HCT116 (cell line): ENCODE measurements at regions not wholly inside any gene's neighbourhood (a gene's known extent, or its start where the extent isn't known, plus 50 kb on each side); places are given as distances from the start of the nearest gene placed in this dataset.

Experiments
- ATAC-seq: fragments of 200-7000 bp; cut with Tn5 transposase; 2 replicates; pipeline ENCODE4 v1.9.1; 2020; ENCODE audit warnings: mild to moderate bottlenecking, moderate library complexity
- BruUV-seq: library from RNA; stranded (reverse); fragments of 400-500 nt; replicated peaks from 2 replicates; lab custom pipeline; 2021; lab: Mats Ljungman, UMichigan
- CTCF ChIA-PET: fragments of 300-600 bp; sonication (Branson Sonifier 250); formaldehyde crosslinking; loops from one replicate; lab custom pipeline; 2021; ENCODE audit warnings: antibody characterized with exemption; lab: Charles Lee
- POLR2A ChIA-PET: fragments of 300-600, 350-600 bp; sonication (Branson Sonifier 250); formaldehyde crosslinking; loops from one replicate; lab custom pipeline; 2021; ENCODE audit warnings: antibody characterized with exemption; lab: Charles Lee
- RAD21 ChIA-PET, 2 experiments: fragments of 300-600 bp; sonication (Branson Sonifier 250); formaldehyde crosslinking; loops; one replicate each; lab custom pipeline; 2023; ENCODE audit warnings: low total read pairs in 2 of 2; ENCODE audit not compliant: uncharacterized antibody in 2 of 2, unreplicated experiment in 2 of 2, low non-redundant PET in 1 of 2; lab: Charles Lee
- DNase-seq: peaks from one replicate; pipeline ENCODE4 v3.0.0-alpha.2; 2010; ENCODE audit warnings: low read depth, low spot score
- H2AFZ ChIP-seq: fragments of 200-600 bp; shearing (Covaris generic), sonication (generic); 2 replicates; pipeline ENCODE4 v1.6.1; 2017; ENCODE audit warnings: low read depth, mixed run types, mixed read lengths, antibody characterized with exemption, low read length; ENCODE audit not compliant: poor library complexity, severe bottlenecking
- H3K27ac ChIP-seq: 2 replicates; pipeline ENCODE4 v1.5.1; 2012; ENCODE audit warnings: low read depth, low read length
- H3K27me3 ChIP-seq: fragments of 200-600 bp; sonication (generic); 2 replicates; pipeline ENCODE4 v1.6.1; 2016; ENCODE audit warnings: mixed run types, low read length, mixed read lengths; ENCODE audit not compliant: insufficient read depth
- H3K36me3 ChIP-seq, 2 experiments: fragments of 200-500 bp in 1 of 2; fragments of 200-600 bp in 1 of 2; sonication (Bioruptor generic) in 1 of 2; sonication (generic) in 1 of 2; 2 replicates each; pipeline versions ENCODE4 v1.5.1 to v1.6.1; 2014 to 2016; ENCODE audit warnings: low read length in 2 of 2, inconsistent platforms in 1 of 2, mixed read lengths in 1 of 2, mixed run types in 1 of 2; ENCODE audit not compliant: insufficient read depth in 2 of 2, control insufficient read depth in 1 of 2
- H3K4me1 ChIP-seq, 2 experiments: fragments of 200-600 bp in 1 of 2; sonication (generic) in 1 of 2; 2 replicates each; pipeline versions ENCODE4 v1.5.1 to v1.6.1; 2012 to 2017; ENCODE audit warnings: low read length in 2 of 2, inconsistent platforms in 1 of 2, mild to moderate bottlenecking in 1 of 2, mixed read lengths in 1 of 2, mixed run types in 1 of 2, moderate library complexity in 1 of 2; ENCODE audit not compliant: insufficient read depth in 2 of 2, control insufficient read depth in 1 of 2
- H3K4me2 ChIP-seq: fragments of 200-600 bp; sonication (generic); 2 replicates; pipeline ENCODE4 v1.6.1; 2017; ENCODE audit warnings: mixed run types, low read length, mixed read lengths
- H3K4me3 ChIP-seq, 2 experiments: fragments of 200-600 bp in 1 of 2; sonication (generic) in 1 of 2; replicated peaks in 1 of 2; 2 replicates each; pipeline ENCODE4 v1.5.1; 2011 to 2016; ENCODE audit warnings: low read length in 2 of 2, control low read depth in 1 of 2, low read depth in 1 of 2, mild to moderate bottlenecking in 1 of 2, mixed read lengths in 1 of 2, mixed run types in 1 of 2
- H3K79me2 ChIP-seq: fragments of 200-600 bp; sonication (generic); 2 replicates; pipeline ENCODE4 v1.6.1; 2017; ENCODE audit warnings: mild to moderate bottlenecking, mixed run types, low read length, moderate library complexity, mixed read lengths; ENCODE audit not compliant: insufficient read depth
- H3K9ac ChIP-seq: fragments of 200-600 bp; sonication (generic); 2 replicates; pipeline ENCODE4 v1.6.1; 2016; ENCODE audit warnings: low read length, mixed read lengths
- H3K9me2 ChIP-seq: fragments of 200-600 bp; sonication (generic), shearing (Covaris generic); 2 replicates; pipeline ENCODE4 v1.6.1; 2017; ENCODE audit warnings: mixed run types, mild to moderate bottlenecking, moderate library complexity; ENCODE audit not compliant: insufficient read depth
- H3K9me3 ChIP-seq, 2 experiments: fragments of 200-500 bp in 1 of 2; fragments of 200-600 bp in 1 of 2; sonication (Bioruptor generic) in 1 of 2; sonication (generic) in 1 of 2; 2 replicates each; pipeline ENCODE4 v1.6.1; 2014 to 2017; ENCODE audit warnings: low read length in 2 of 2, mixed read lengths in 2 of 2, inconsistent platforms in 1 of 2, low read depth in 1 of 2, mild to moderate bottlenecking in 1 of 2, mixed run types in 1 of 2, moderate library complexity in 1 of 2; ENCODE audit not compliant: control insufficient read depth in 1 of 2, insufficient read depth in 1 of 2
- H4K20me1 ChIP-seq: fragments of 200-600 bp; sonication (generic), shearing (Covaris generic); 2 replicates; pipeline ENCODE4 v1.6.1; 2017; ENCODE audit warnings: mixed run types, mild to moderate bottlenecking, moderate library complexity; ENCODE audit not compliant: insufficient read depth
- CEBPB ChIP-seq: IDR thresholded peaks from 2 replicates; pipeline ENCODE4 v1.6.1; 2012; ENCODE audit warnings: low read depth
- ELF1 ChIP-seq: IDR thresholded peaks from 2 replicates; pipeline ENCODE4 v1.6.1; 2012; ENCODE audit warnings: low read depth, borderline replicate concordance
- EZH2 ChIP-seq: fragments of 200-600 bp; sonication (generic); IDR thresholded peaks from 2 replicates; pipeline ENCODE4 v1.6.1; 2017; ENCODE audit warnings: antibody characterized with exemption, mixed run types
- FOSL1 ChIP-seq: IDR thresholded peaks from 2 replicates; pipeline ENCODE4 v1.6.1; 2012; ENCODE audit warnings: low read depth
- JUND ChIP-seq: IDR thresholded peaks from 2 replicates; pipeline ENCODE4 v1.6.1; 2012
- POLR2A ChIP-seq: IDR thresholded peaks from 2 replicates; pipeline ENCODE4 v1.7.0; 2011; ENCODE audit warnings: borderline replicate concordance; ENCODE audit not compliant: insufficient read depth, insufficient read length; ENCODE audit errors: extremely low read depth
- POLR2AphosphoS5 ChIP-seq: IDR thresholded peaks from 2 replicates; pipeline ENCODE4 v1.6.1; 2011; ENCODE audit warnings: mild to moderate bottlenecking, low read depth, low read length, moderate library complexity
- SP1 ChIP-seq: IDR thresholded peaks from 2 replicates; pipeline ENCODE4 v1.6.1; 2012; ENCODE audit warnings: low read depth
- SRF ChIP-seq: IDR thresholded peaks from 2 replicates; pipeline ENCODE4 v1.6.1; 2012; ENCODE audit warnings: low read depth
- YY1 ChIP-seq: IDR thresholded peaks from 2 replicates; pipeline ENCODE4 v1.6.1; 2011; ENCODE audit warnings: low read length, low read depth, moderate library complexity, mild to moderate bottlenecking; ENCODE audit not compliant: insufficient replicate concordance; ENCODE audit errors: extremely low read depth
- ZFX ChIP-seq: fragments of 450-650 bp; IDR thresholded peaks from 2 replicates; pipeline ENCODE4 v1.6.1; 2017
- intact Hi-C: fragments of 100-400 bp; cut with micrococcal nuclease; formaldehyde crosslinking; loops from 2 replicates; pipeline ENCODE4 v1.10.0; 2022
- TF ChIP-seq, protein P1 (sequence below): IDR thresholded peaks from 2 replicates; pipeline ENCODE4 v1.6.1; 2011; ENCODE audit warnings: mild to moderate bottlenecking, low read length, moderate library complexity; ENCODE audit not compliant: insufficient replicate concordance; ENCODE audit errors: extremely low read depth

DNA sequence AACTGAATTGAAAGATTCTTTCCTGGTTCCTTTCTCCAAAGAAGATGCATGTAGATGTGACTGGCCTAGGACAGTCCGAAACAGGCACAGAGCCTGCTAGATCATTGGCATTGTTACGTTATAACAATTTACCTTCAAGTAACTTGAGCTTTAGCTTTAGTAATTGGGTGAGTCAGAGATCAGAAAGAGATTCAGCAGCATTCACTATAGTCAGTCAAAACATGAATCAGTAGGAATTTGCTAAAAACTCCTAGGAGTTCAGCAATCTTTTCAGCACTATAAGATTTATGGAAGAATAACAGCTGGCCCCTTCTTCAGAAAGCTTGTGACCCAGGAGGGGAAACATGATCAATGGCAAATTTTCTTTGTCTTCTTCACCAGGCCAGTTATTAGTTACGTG lies 281.7 kb upstream of the PRDM1 start:
- H4K20me1 ChIP-seq, result no peaks in the 10 kb centered on the region
- intact Hi-C loops, result no loop called here
- H3K9me2 ChIP-seq, result no peaks in the 10 kb centered on the region
- peak overlapping the region; percentile 27 for H3K4me2 ChIP-seq
- POLR2A ChIA-PET, result no interaction called here
- H3K9me3 ChIP-seq, result no peaks in the 10 kb centered on the region
- H3K27ac ChIP-seq, result no peak overlapping the region
- DNase-seq (no peak), ATAC-seq (no peak)
- TF ChIP-seq FOSL1, result peak; percentile 40
- TF ChIP-seq YY1, result no peak
- no peak for TF ChIP-seq ZFX
- no peak for TF ChIP-seq JUND
- TF ChIP-seq POLR2AphosphoS5, result no peak
- TF ChIP-seq POLR2A, result no peak
- 0 out of 2 replicates have a peak, but pooled peaks have one; percentile 19 for TF ChIP-seq CEBPB
- no peak for TF ChIP-seq SP1
- no peak overlapping the region for H3K9ac ChIP-seq
- peaks cover 0 to 20% of the 10 kb centered on the region in 2 experiments; a peak in 2 of 4 replicates for H3K4me1 ChIP-seq
- no peaks in the 10 kb centered on the region for H3K36me3 ChIP-seq
- H2AFZ ChIP-seq, result no peak overlapping the region
- CTCF ChIA-PET, result no interaction called here
- no peaks in the 10 kb centered on the region for H3K27me3 ChIP-seq
- H3K4me3 ChIP-seq, result no peak overlapping the region
- BruUV-seq, result no TSS peak
- RAD21 ChIA-PET, result no interaction called here
- no peaks in the 10 kb centered on the region for H3K79me2 ChIP-seq

DNA sequence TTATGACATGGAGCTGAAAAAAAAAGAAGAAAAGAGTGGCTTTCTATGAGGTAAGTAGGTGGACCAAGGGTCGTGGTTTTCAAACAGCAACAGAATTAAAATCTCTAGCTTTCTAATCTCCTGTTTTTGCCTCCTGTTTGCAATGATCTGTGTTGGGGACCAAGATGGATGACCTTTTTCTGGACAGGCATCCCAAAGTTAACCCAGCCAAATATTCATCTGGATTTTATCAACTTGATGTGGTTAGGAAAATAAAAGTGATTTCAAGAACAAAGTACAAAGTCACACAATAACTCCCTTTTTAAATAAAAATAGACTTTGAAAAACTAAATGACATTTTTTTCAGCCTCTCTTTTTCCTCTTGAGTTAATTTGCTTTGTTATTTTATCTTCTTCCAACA lies 282.1 kb upstream of the PRDM1 start:
- Histone ChIP-seq H3K27ac (no peak overlapping the region), H3K9ac (no peak overlapping the region), H3K36me3 (no peaks in the 10 kb centered on the region), H3K9me2 (no peaks in the 10 kb centered on the region), H3K79me2 (no peaks in the 10 kb centered on the region), H3K27me3 (no peaks in the 10 kb centered on the region), H2AFZ (no peak overlapping the region), H3K4me3 (no peak overlapping the region), H4K20me1 (no peaks in the 10 kb centered on the region), H3K4me1 (peaks cover 0 to 18% of the 10 kb centered on the region in 2 experiments; a peak in 2 of 4 replicates), H3K4me2 (peak overlapping the region; percentile 27; the same call in 1 of the 2 replicates), H3K9me3 (no peaks in the 10 kb centered on the region)
- intact Hi-C loops, result no loop called here
- TF ChIP-seq, protein P1, sequence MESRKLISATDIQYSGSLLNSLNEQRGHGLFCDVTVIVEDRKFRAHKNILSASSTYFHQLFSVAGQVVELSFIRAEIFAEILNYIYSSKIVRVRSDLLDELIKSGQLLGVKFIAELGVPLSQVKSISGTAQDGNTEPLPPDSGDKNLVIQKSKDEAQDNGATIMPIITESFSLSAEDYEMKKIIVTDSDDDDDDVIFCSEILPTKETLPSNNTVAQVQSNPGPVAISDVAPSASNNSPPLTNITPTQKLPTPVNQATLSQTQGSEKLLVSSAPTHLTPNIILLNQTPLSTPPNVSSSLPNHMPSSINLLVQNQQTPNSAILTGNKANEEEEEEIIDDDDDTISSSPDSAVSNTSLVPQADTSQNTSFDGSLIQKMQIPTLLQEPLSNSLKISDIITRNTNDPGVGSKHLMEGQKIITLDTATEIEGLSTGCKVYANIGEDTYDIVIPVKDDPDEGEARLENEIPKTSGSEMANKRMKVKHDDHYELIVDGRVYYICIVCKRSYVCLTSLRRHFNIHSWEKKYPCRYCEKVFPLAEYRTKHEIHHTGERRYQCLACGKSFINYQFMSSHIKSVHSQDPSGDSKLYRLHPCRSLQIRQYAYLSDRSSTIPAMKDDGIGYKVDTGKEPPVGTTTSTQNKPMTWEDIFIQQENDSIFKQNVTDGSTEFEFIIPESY, result no peak
- TF ChIP-seq EZH2 (no peak), SP1 (no peak), YY1 (no peak), ELF1 (no peak), POLR2A (no peak), POLR2AphosphoS5 (no peak), SRF (no peak)
- no TSS peak for BruUV-seq
- POLR2A ChIA-PET, result no interaction called here
- RAD21 ChIA-PET, result no interaction called here
- CTCF ChIA-PET, result no interaction called here
- ATAC-seq (no peak), DNase-seq (no peak)
